ENCODE measurements at regions not wholly inside any gene's neighbourhood (a gene's known extent, or its start where the extent isn't known, plus 50 kb on each side); places are given as distances from the start of the nearest gene placed in this dataset.

- no peak for TF ChIP-seq CTCF (IDR thresholded peaks at IDR 0.05)
- TF ChIP-seq POLR2A (IDR thresholded peaks at IDR 0.05): no peak
Observed at GRCh38 chr6:168841609-168842278, 400.8 kb downstream of the SMOC2 start.

Measured in body of pancreas (tissue), 4 donors.